HG02885 (cell line): ENCODE measurements at regions not wholly inside any gene's neighbourhood (a gene's known extent, or its start where the extent isn't known, plus 50 kb on each side); places are given as distances from the start of the nearest gene placed in this dataset.
"Not testable (repeated sequence)": the region's sequence is repeated elsewhere in the genome, so short reads cannot be mapped to it uniquely, and the experiment has no call there.

Source experiments
- ATAC-seq: cut with Tn5 transposase; IDR thresholded peaks from one replicate; pipeline ENCODE4 v1.9.1; 2021; ENCODE audit warnings: mild to moderate bottlenecking; ENCODE audit not compliant: unreplicated experiment, poor library complexity

- ATAC-seq = no peak
These were observed 61.7 kb downstream of the KPNA2 start for GRCh38 chr17:68097161-68097805.

DNA sequence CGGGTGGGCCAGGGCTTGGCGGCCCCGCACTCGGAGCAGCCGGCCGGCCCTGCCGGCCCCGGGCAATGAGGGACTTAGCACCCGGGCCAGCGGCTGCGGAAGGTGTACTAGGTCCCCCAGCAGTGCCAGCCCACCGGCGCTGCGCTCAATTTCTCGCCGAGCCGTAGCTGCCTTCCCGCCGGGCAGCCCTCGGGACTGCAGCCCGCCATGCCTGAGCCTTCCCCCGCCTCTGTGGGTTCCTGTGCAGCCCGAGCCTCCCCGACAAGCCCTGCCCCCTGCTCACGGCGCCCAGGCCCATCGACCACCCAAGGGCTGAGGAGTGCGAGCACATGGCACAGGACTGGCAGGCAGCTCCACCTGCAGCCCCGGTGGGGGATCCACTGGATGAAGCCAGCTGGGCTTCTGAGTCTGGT is 63.8 kb downstream of the KPNA2 start:
- not testable (repeated sequence) for ATAC-seq

GRCh38 chr17:68100000-68100641 is 64.6 kb downstream of the KPNA2 start:
- ATAC-seq = no peak

- ATAC-seq = peak; percentile 77
These were observed 65.8 kb downstream of the KPNA2 start for GRCh38 chr17:68101075-68101986.

- ATAC-seq = no peak
These were observed 66.4 kb downstream of the KPNA2 start for GRCh38 chr17:68101987-68102314.

GRCh38 chr17:68102318-68102758 is 66.8 kb downstream of the KPNA2 start:
- ATAC-seq = no peak

DNA sequence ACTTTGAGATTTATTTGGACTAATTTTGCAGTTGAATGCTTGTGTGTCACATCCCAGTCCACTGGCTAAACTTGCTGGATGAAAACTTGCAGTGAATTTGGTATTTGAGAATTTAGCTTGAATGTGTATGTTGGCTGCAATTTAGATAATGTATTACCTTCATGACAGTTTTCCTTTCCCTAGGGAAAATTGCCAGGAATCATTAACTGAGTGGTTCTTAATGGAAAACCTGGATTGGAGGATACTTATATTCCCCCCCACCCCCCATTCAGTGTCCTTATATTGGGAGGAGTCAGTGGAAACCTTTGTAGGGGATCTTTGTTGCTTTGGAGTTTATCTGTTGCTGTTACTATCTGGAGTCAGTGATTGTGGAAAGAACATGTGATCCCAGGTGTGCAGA is 67.6 kb downstream of the KPNA2 start:
- ATAC-seq = no peak

- ATAC-seq = no peak
These were observed 70.5 kb downstream of the KPNA2 start for GRCh38 chr17:68106085-68106484.

GRCh38 chr17:68107373-68107772 is 71.8 kb downstream of the KPNA2 start:
- ATAC-seq = no peak

DNA sequence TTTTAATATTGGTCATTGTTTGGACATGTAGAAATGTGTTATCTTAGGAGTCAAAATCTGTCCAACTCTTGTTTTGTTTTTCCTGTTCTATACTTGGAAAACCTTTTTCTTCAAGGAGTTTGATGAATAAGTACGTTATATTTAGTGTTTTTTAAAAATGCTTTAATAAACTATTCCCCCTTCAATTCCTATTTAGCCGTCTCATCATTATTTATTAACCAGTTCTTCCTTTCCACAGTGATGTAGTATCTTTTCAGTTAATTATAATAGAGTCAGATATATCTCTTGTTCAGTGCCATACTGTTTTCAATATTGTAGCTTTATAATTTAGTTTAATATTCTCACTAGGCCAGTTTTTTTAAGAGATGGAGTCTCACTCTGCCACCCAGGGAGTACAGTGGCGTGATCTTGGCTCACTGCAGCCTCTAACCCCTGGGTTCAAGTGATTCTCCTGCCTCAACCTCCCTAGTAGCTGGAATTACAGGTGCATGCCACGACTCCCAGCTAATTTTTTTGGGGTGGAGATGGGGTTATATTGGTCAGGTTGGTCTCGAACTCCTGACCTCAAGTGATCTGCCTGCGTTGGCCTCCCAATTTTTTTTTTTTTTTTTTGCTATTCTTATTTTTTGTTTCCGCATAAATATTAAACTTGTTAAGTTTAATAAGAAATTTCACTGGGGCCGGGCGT is 72.9 kb downstream of the KPNA2 start:
- no peak for ATAC-seq

GRCh38 chr17:68109404-68109803 is 73.9 kb downstream of the KPNA2 start:
- not testable (repeated sequence) for ATAC-seq

DNA sequence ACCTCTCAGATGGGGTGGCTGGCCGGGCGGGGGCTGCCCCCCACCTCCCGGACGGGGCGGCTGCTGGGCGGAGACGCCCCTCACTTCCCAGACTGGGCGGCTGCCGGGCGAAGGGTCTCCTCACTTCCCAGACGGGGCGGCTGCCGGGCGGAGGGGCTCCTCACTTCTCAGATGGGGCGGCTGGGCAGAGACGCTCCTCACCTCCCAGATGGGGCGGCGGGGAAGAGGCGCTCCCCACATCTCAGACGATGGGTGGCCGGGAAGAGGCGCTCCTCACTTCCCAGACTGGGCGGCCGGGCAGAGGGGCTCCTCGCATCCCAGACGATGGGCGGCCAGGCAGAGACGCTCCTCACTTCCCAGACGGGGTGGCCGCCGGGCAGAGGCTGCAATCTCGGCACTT is 80.7 kb downstream of the KPNA2 start:
- ATAC-seq = not testable (repeated sequence)

DNA sequence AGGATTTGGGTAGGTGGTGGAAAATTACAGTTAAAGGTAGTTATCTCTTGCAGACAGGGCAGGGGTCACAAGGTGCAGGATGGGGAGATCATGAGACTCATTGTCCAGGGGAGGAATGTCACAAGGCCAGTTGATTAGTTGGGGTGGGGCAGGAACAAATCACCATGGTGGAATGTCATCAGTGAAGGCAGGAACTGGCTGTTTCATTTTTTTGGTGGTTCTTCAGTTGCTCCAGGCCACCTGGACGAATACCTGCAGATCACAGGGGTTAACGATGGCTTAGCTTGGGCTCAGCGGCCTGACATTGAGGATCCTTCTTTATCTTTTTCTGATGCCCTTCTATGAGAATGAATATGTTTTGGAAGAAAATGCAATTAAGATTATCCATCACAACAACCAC is 87.1 kb downstream of the KPNA2 start:
- ATAC-seq = no peak

- no peak for ATAC-seq
These were observed 89.8 kb downstream of the KPNA2 start for GRCh38 chr17:68125111-68125870.

DNA sequence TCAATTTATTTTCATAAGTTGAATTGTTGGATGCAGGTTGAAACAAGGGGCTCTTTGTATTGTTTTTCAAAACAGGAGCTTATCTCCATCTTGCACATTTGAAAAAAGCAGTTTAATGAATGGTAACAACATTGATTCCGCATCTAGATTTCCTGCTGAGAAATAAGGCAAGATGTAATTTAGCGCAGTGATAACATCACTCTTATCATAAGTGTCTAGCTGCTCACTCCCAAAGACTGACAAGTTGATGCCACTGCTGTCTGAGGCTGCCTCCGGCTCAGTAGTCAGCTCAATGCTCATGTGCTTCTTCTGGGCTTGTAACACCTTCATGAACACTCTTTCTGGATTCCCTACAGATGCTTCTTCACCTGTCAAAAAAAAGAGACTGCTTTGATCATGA is 92.4 kb downstream of the KPNA2 start:
- ATAC-seq = no peak

GRCh38 chr17:68131456-68131855 is 95.9 kb downstream of the KPNA2 start:
- ATAC-seq = no peak

- no peak for ATAC-seq
These were observed 98.0 kb downstream of the KPNA2 start for GRCh38 chr17:68133346-68134045.

- ATAC-seq = no peak
These were observed 98.6 kb downstream of the KPNA2 start for GRCh38 chr17:68134046-68134637.

DNA sequence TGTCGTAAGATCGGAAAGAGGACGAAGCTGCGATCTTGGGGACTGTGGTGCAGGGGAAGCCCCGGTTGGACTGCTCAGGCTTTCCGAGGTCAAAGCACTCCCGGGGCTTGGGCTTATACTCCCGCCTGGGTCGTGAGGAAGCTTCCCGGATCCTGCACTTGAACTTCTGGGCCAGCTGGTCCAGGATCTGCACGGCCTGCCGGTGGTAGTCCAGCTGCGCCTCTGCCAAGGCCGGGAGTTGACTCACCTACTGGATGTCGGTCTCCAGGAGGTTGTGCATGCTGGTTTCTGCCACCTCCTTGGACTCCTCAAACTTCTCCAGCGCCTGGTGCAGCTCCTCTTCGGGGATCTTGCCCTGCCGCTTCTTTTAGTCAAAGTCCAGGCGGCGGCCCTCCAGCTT is 99.2 kb downstream of the KPNA2 start:
- no peak for ATAC-seq
